K562 (cell line): ENCODE measurements at regions not wholly inside any gene's neighbourhood (a gene's known extent, or its start where the extent isn't known, plus 50 kb on each side); places are given as distances from the start of the nearest gene placed in this dataset.

Experiments
- ATAC-seq: fragments of 200-7000 bp; cut with Tn5 transposase; 3 replicates; pipeline ENCODE4 v1.9.1; 2020; ENCODE audit warnings: moderate library complexity
- BruUV-seq: library from RNA; stranded (reverse); fragments of 400-500 nt; replicated peaks from 2 replicates; lab custom pipeline; 2021; lab: Mats Ljungman, UMichigan
- CTCF ChIA-PET: fragments of 300-600 bp; formaldehyde crosslinking; extraction: SDS; loops from one replicate; lab custom pipeline; 2021; ENCODE audit warnings: low intra/inter-chr PET ratio; lab: Yijun Ruan, JAX
- POLR2A ChIA-PET: fragments of 300-600, 350-650 bp; sonication (Branson Sonifier 250); formaldehyde crosslinking; extraction: SDS; loops from one replicate; lab custom pipeline; 2021; ENCODE audit warnings: antibody characterized with exemption, inconsistent platforms; lab: Yijun Ruan, JAX
- DNase-seq, 4 experiments: peaks; one replicate each; pipeline versions ENCODE4 v3.0.0 to v3.0.0-alpha.2; 2011 to 2018; ENCODE audit warnings: low spot score in 3 of 4, mixed read lengths in 3 of 4; ENCODE audit errors: extremely low read depth in 1 of 4
- FAIRE-seq: peaks from 2 replicates; lab custom pipeline; 2011; peaks lifted over from hg19 to GRCh38; lab: Jason Lieb, UNC
- H2AFZ ChIP-seq: 2 replicates; pipeline ENCODE4 v1.6.0; 2011; ENCODE audit warnings: low read depth, low read length, control low read depth, inconsistent platforms
- H3K27ac ChIP-seq: fragments of 200-600 bp; 3 replicates; pipeline ENCODE4 v1.8.0; 2011; ENCODE audit warnings: low read depth, mild to moderate bottlenecking, control low read depth, inconsistent platforms, low read length, moderate library complexity, mixed read lengths; ENCODE audit errors: extremely low read depth
- H3K27me3 ChIP-seq, 2 experiments: fragments of 300-600 bp in 1 of 2; 2 replicates in 1 of 2; 3 replicates in 1 of 2; pipeline versions ENCODE4 v1.6.0 to v1.8.0; 2011; ENCODE audit warnings: inconsistent platforms in 2 of 2, low read length in 2 of 2, mild to moderate bottlenecking in 1 of 2, mixed read lengths in 1 of 2, moderate library complexity in 1 of 2; ENCODE audit not compliant: control insufficient read depth in 2 of 2, insufficient read depth in 2 of 2
- H3K36me3 ChIP-seq: fragments of 300-600 bp; 3 replicates; pipeline ENCODE4 v1.8.0; 2011; ENCODE audit warnings: mild to moderate bottlenecking, low read length, inconsistent platforms; ENCODE audit not compliant: control insufficient read depth, insufficient read depth
- H3K4me1 ChIP-seq, 2 experiments: fragments of 200-600 bp in 1 of 2; replicated peaks in 1 of 2; 2 replicates in 1 of 2; 3 replicates in 1 of 2; pipeline versions ENCODE4 v1.5.1 to v1.8.0; 2011; ENCODE audit warnings: inconsistent platforms in 2 of 2, low read length in 2 of 2, mild to moderate bottlenecking in 1 of 2, mixed read lengths in 1 of 2, moderate library complexity in 1 of 2; ENCODE audit not compliant: control insufficient read depth in 2 of 2, insufficient read depth in 2 of 2
- H3K4me2 ChIP-seq: 2 replicates; pipeline ENCODE4 v1.6.1; 2011; ENCODE audit warnings: low read length, control low read depth, inconsistent platforms, mixed read lengths; ENCODE audit not compliant: insufficient read depth
- H3K4me3 ChIP-seq: fragments of 200-600 bp; sonication (generic), shearing (Covaris generic); 2 replicates; pipeline ENCODE4 v1.5.1; 2016; ENCODE audit warnings: control low read depth, inconsistent platforms
- H3K79me2 ChIP-seq: fragments of 200-600 bp; 3 replicates; pipeline ENCODE4 v1.8.0; 2011; ENCODE audit warnings: low read length, inconsistent platforms; ENCODE audit not compliant: control insufficient read depth, insufficient read depth
- H3K9ac ChIP-seq, 2 experiments: 2 replicates each; pipeline versions ENCODE4 v1.6.0 to v1.6.1; 2011; ENCODE audit warnings: low read depth in 2 of 2, low read length in 2 of 2, control low read depth in 1 of 2, inconsistent platforms in 1 of 2, mild to moderate bottlenecking in 1 of 2, mixed read lengths in 1 of 2; ENCODE audit not compliant: insufficient read depth in 1 of 2
- H3K9me1 ChIP-seq: one replicate; pipeline ENCODE4 v1.6.0; 2011; ENCODE audit warnings: inconsistent platforms, mild to moderate bottlenecking, low read length, moderate library complexity; ENCODE audit not compliant: control insufficient read depth, insufficient read depth
- H3K9me3 ChIP-seq: replicated peaks from 2 replicates; pipeline ENCODE4 v1.5.1; 2011; ENCODE audit warnings: low read depth, low read length, inconsistent platforms; ENCODE audit not compliant: control insufficient read depth, insufficient read depth
- H4K20me1 ChIP-seq: replicated peaks from 2 replicates; pipeline ENCODE4 v1.6.1; 2011; ENCODE audit warnings: low read length, inconsistent platforms, mixed read lengths; ENCODE audit not compliant: control insufficient read depth, insufficient read depth
- CBX1 ChIP-seq: sonication (generic); IDR thresholded peaks from 2 replicates; pipeline ENCODE4 v1.6.1; 2016; ENCODE audit warnings: antibody characterized with exemption, low read depth, mild to moderate bottlenecking
- ERF ChIP-seq: fragments of 450-650 bp; formaldehyde crosslinking; IDR thresholded peaks from 2 replicates; pipeline ENCODE4 v1.4.0; 2020; ENCODE audit warnings: mild to moderate bottlenecking, mixed read lengths
- PRPF4 ChIP-seq: fragments of 200-400 bp; formaldehyde crosslinking; IDR thresholded peaks from one replicate; pipeline ENCODE4 v1.6.1; 2017; ENCODE audit warnings: low read length, low read depth, mild to moderate bottlenecking; ENCODE audit not compliant: insufficient read depth, poor library complexity, severe bottlenecking
- RAD21 ChIP-seq, 2 experiments: fragments of 250-450 bp in 1 of 2; fragments of 450-650 bp in 1 of 2; sonication (Bioruptor Pico) in 1 of 2; formaldehyde crosslinking in 1 of 2; IDR thresholded peaks in 1 of 2; conservative IDR thresholded peaks in 1 of 2; 2 replicates each; pipeline versions ENCODE4 v1.4.0 to v1.8.0; 2020 to 2022; ENCODE audit warnings: mild to moderate bottlenecking in 2 of 2, moderate library complexity in 1 of 2
- SLC30A9 ChIP-seq: fragments of 250-450 bp; sonication (Bioruptor Pico); IDR thresholded peaks from 2 replicates; pipeline ENCODE4 v1.8.0; 2022; ENCODE audit warnings: mild to moderate bottlenecking, moderate library complexity
- SNIP1 ChIP-seq: fragments of 450-650 bp; IDR thresholded peaks from 2 replicates; pipeline ENCODE4 v1.7.1; 2017; ENCODE audit warnings: low read depth, mild to moderate bottlenecking
- SP2 ChIP-seq: IDR thresholded peaks from 2 replicates; pipeline ENCODE4 v1.6.1; 2011; ENCODE audit warnings: mild to moderate bottlenecking, low read depth, low read length, moderate library complexity; ENCODE audit not compliant: poor library complexity, severe bottlenecking; ENCODE audit errors: extremely low read depth
- ZNF146 ChIP-seq: IDR thresholded peaks from one replicate; pipeline ENCODE4 v1.6.1; 2018; ENCODE audit warnings: missing compliant biosample characterization; ENCODE audit not compliant: unreplicated experiment
- WGBS: fragments of 100-300 bp; shearing (Covaris generic); methylation state at CpG from one replicate; pipeline ENCODE4 v1.1.6; 2016; ENCODE audit warnings: low coverage, mixed read lengths; ENCODE audit not compliant: insufficient coverage; ENCODE audit errors: missing lambda C conversion rate; 5-methylcytosine and 5-hydroxymethylcytosine counted together
- in situ Hi-C: fragments of 300-500 bp; cut with MboI; formaldehyde crosslinking; loops from 4 replicates; pipeline ENCODE4 v1.15.0; 2018; ENCODE audit warnings: inconsistent platforms, mixed read lengths
- intact Hi-C: fragments of 100-400 bp; cut with micrococcal nuclease; formaldehyde crosslinking; loops from 2 replicates; pipeline ENCODE4 v1.14.2; 2022

DNA sequence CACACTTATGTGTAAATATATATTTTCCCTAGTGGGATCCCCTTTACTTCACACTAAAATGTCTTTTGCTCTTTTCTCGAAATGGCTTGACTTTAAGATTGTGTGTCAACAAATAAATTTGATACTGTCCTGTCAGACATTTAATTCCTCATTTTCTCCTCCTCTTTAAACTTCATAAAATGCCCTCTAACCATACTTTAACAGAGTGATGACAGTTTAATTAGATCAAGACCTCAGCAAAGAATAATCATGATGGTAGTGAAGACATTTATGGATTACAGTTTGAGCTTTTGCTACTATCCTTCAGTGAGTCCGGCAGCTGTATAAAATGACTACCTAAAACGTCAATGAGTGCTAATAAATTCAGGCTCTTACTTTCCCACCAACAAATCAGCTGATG is 113.1 kb upstream of the ADGRL3 start:
- Histone ChIP-seq H3K9me1 (no peaks in the 10 kb centered on the region), H3K36me3 (no peaks in the 10 kb centered on the region), H4K20me1 (no peaks in the 10 kb centered on the region), H3K27me3 (no peaks in the 10 kb centered on the region), H3K9ac (no peak overlapping the region), H3K4me3 (no peak overlapping the region), H3K9me3 (no peaks in the 10 kb centered on the region), H3K79me2 (no peaks in the 10 kb centered on the region), H3K27ac (no peak overlapping the region), H3K4me2 (no peak overlapping the region), H3K4me1 (no peaks in the 10 kb centered on the region), H2AFZ (no peak overlapping the region)
- intact Hi-C loops: no loop called here
- no TSS peak for BruUV-seq
- ChIA-PET POLR2A (no interaction called here), CTCF (no interaction called here)
- WGBS: 6% methylated on average over 3 of the region's 3 CpGs
- TF ChIP-seq ERF (CRISPR knock-in tag): no peak
- TF ChIP-seq CBX1: no peak
- TF ChIP-seq SNIP1: no peak
- no peak for TF ChIP-seq SLC30A9 (CRISPR knock-in tag)
- TF ChIP-seq ZNF146 (CRISPR knock-in tag): no peak
- TF ChIP-seq SP2: no peak
- TF ChIP-seq RAD21 (CRISPR knock-in tag; conservative IDR thresholded peaks at IDR 0.05 in 1 of 2, IDR thresholded peaks at IDR 0.05 in 1 of 2): no peak
- no peak for TF ChIP-seq PRPF4
- ATAC-seq (no peak), FAIRE-seq (no peak), DNase-seq (no peak)
- in situ Hi-C loops: no loop called here
